ENCODE measurements at regions not wholly inside any gene's neighbourhood (a gene's known extent, or its start where the extent isn't known, plus 50 kb on each side); places are given as distances from the start of the nearest gene placed in this dataset.

GRCh38 chr2:194104687-194105086 lies 1552.3 kb upstream of the SLC39A10 start:
- H3K27me3 ChIP-seq: no peaks in the 10 kb centered on the region
- H3K9me3 ChIP-seq: no peaks in the 10 kb centered on the region
- TF ChIP-seq POLR2AphosphoS5 (IDR thresholded peaks at IDR 0.05) (no peak), POLR2A (IDR thresholded peaks at IDR 0.05) (no peak), EP300 (IDR thresholded peaks at IDR 0.05) (no peak), CTCF (IDR thresholded peaks at IDR 0.05) (no peak)
- no peaks in the 10 kb centered on the region for H3K36me3 ChIP-seq
- DNase-seq: peak in 1 of 2 donors; percentile 16
- H3K27ac ChIP-seq: no peak overlapping the region
- intact Hi-C loops (cut with DNase I; ENCODE audit: low total_unique reads): no loop called here
- H3K4me3 ChIP-seq: no peak overlapping the region
- no peaks in the 10 kb centered on the region for H3K4me1 ChIP-seq

GRCh38 chr2:194103941-194104659 lies 1552.9 kb upstream of the SLC39A10 start:
- Histone ChIP-seq H3K27ac (no peak overlapping the region), H3K4me3 (no peak overlapping the region), H3K27me3 (no peaks in the 10 kb centered on the region), H3K4me1 (no peaks in the 10 kb centered on the region), H3K9me3 (no peaks in the 10 kb centered on the region), H3K36me3 (no peaks in the 10 kb centered on the region)
- no peak for DNase-seq
- intact Hi-C loops (cut with DNase I; ENCODE audit: low total_unique reads): no loop called here
- TF ChIP-seq CTCF (IDR thresholded peaks at IDR 0.05): no peak
- no peak for TF ChIP-seq POLR2AphosphoS5 (IDR thresholded peaks at IDR 0.05)
- no peak for TF ChIP-seq POLR2A (IDR thresholded peaks at IDR 0.05)
- TF ChIP-seq EP300 (IDR thresholded peaks at IDR 0.05): no peak
- 52 to 88% (median 85%) methylated on average over 2 of the region's 2 CpGs for WGBS, 5 donors

GRCh38 chr2:194102546-194102945 lies 1554.5 kb upstream of the SLC39A10 start:
- 90 to 94% (median 94%) methylated on average over 2 of the region's 2 CpGs for WGBS, 5 donors
- Histone ChIP-seq H3K27me3 (no peaks in the 10 kb centered on the region), H3K9me3 (no peaks in the 10 kb centered on the region), H3K4me3 (no peak overlapping the region), H3K27ac (no peak overlapping the region), H3K4me1 (no peaks in the 10 kb centered on the region), H3K36me3 (no peaks in the 10 kb centered on the region)
- no peak for TF ChIP-seq POLR2A (IDR thresholded peaks at IDR 0.05)
- no peak for TF ChIP-seq CTCF (IDR thresholded peaks at IDR 0.05)
- no peak for DNase-seq
- intact Hi-C loops (cut with DNase I; ENCODE audit: low total_unique reads): no loop called here

GRCh38 chr2:194100201-194100600 lies 1556.8 kb upstream of the SLC39A10 start:
- Histone ChIP-seq H3K36me3 (no peaks in the 10 kb centered on the region), H3K27ac (no peak overlapping the region), H3K27me3 (no peaks in the 10 kb centered on the region), H3K9me3 (no peaks in the 10 kb centered on the region), H3K4me1 (no peaks in the 10 kb centered on the region), H3K4me3 (no peak overlapping the region)
- no peak for DNase-seq
- TF ChIP-seq EP300 (IDR thresholded peaks at IDR 0.05) (no peak), CTCF (IDR thresholded peaks at IDR 0.05) (no peak), POLR2AphosphoS5 (IDR thresholded peaks at IDR 0.05) (no peak), POLR2A (IDR thresholded peaks at IDR 0.05) (no peak)
- 42 to 66% (median 58%) methylated on average over 2 of the region's 2 CpGs for WGBS, 5 donors
- intact Hi-C loops (cut with DNase I; ENCODE audit: low total_unique reads): no loop called here

Measured in stomach (tissue), 8 donors.